K562 (cell line): ENCODE measurements at regions not wholly inside any gene's neighbourhood (a gene's known extent, or its start where the extent isn't known, plus 50 kb on each side); places are given as distances from the start of the nearest gene placed in this dataset.

Experiments
- ATAC-seq: fragments of 200-7000 bp; cut with Tn5 transposase; 3 replicates; pipeline ENCODE4 v1.9.1; 2020; ENCODE audit warnings: moderate library complexity
- BruUV-seq: library from RNA; stranded (reverse); fragments of 400-500 nt; replicated peaks from 2 replicates; lab custom pipeline; 2021; lab: Mats Ljungman, UMichigan
- CTCF ChIA-PET: fragments of 300-600 bp; formaldehyde crosslinking; extraction: SDS; loops from one replicate; lab custom pipeline; 2021; ENCODE audit warnings: low intra/inter-chr PET ratio; lab: Yijun Ruan, JAX
- POLR2A ChIA-PET: fragments of 300-600, 350-650 bp; sonication (Branson Sonifier 250); formaldehyde crosslinking; extraction: SDS; loops from one replicate; lab custom pipeline; 2021; ENCODE audit warnings: antibody characterized with exemption, inconsistent platforms; lab: Yijun Ruan, JAX
- DNase-seq, 4 experiments: peaks; one replicate each; pipeline versions ENCODE4 v3.0.0 to v3.0.0-alpha.2; 2011 to 2018; ENCODE audit warnings: low spot score in 3 of 4, mixed read lengths in 3 of 4; ENCODE audit errors: extremely low read depth in 1 of 4
- FAIRE-seq: peaks from 2 replicates; lab custom pipeline; 2011; peaks lifted over from hg19 to GRCh38; lab: Jason Lieb, UNC
- H2AFZ ChIP-seq: 2 replicates; pipeline ENCODE4 v1.6.0; 2011; ENCODE audit warnings: low read depth, low read length, control low read depth, inconsistent platforms
- H3K27ac ChIP-seq: fragments of 200-600 bp; 3 replicates; pipeline ENCODE4 v1.8.0; 2011; ENCODE audit warnings: low read depth, mild to moderate bottlenecking, control low read depth, inconsistent platforms, low read length, moderate library complexity, mixed read lengths; ENCODE audit errors: extremely low read depth
- H3K27me3 ChIP-seq, 2 experiments: fragments of 300-600 bp in 1 of 2; 2 replicates in 1 of 2; 3 replicates in 1 of 2; pipeline versions ENCODE4 v1.6.0 to v1.8.0; 2011; ENCODE audit warnings: inconsistent platforms in 2 of 2, low read length in 2 of 2, mild to moderate bottlenecking in 1 of 2, mixed read lengths in 1 of 2, moderate library complexity in 1 of 2; ENCODE audit not compliant: control insufficient read depth in 2 of 2, insufficient read depth in 2 of 2
- H3K36me3 ChIP-seq: fragments of 300-600 bp; 3 replicates; pipeline ENCODE4 v1.8.0; 2011; ENCODE audit warnings: mild to moderate bottlenecking, low read length, inconsistent platforms; ENCODE audit not compliant: control insufficient read depth, insufficient read depth
- H3K4me1 ChIP-seq, 2 experiments: fragments of 200-600 bp in 1 of 2; replicated peaks in 1 of 2; 2 replicates in 1 of 2; 3 replicates in 1 of 2; pipeline versions ENCODE4 v1.5.1 to v1.8.0; 2011; ENCODE audit warnings: inconsistent platforms in 2 of 2, low read length in 2 of 2, mild to moderate bottlenecking in 1 of 2, mixed read lengths in 1 of 2, moderate library complexity in 1 of 2; ENCODE audit not compliant: control insufficient read depth in 2 of 2, insufficient read depth in 2 of 2
- H3K4me2 ChIP-seq: 2 replicates; pipeline ENCODE4 v1.6.1; 2011; ENCODE audit warnings: low read length, control low read depth, inconsistent platforms, mixed read lengths; ENCODE audit not compliant: insufficient read depth
- H3K4me3 ChIP-seq: fragments of 200-600 bp; sonication (generic), shearing (Covaris generic); 2 replicates; pipeline ENCODE4 v1.5.1; 2016; ENCODE audit warnings: control low read depth, inconsistent platforms
- H3K79me2 ChIP-seq: fragments of 200-600 bp; 3 replicates; pipeline ENCODE4 v1.8.0; 2011; ENCODE audit warnings: low read length, inconsistent platforms; ENCODE audit not compliant: control insufficient read depth, insufficient read depth
- H3K9ac ChIP-seq, 2 experiments: 2 replicates each; pipeline versions ENCODE4 v1.6.0 to v1.6.1; 2011; ENCODE audit warnings: low read depth in 2 of 2, low read length in 2 of 2, control low read depth in 1 of 2, inconsistent platforms in 1 of 2, mild to moderate bottlenecking in 1 of 2, mixed read lengths in 1 of 2; ENCODE audit not compliant: insufficient read depth in 1 of 2
- H3K9me1 ChIP-seq: one replicate; pipeline ENCODE4 v1.6.0; 2011; ENCODE audit warnings: inconsistent platforms, mild to moderate bottlenecking, low read length, moderate library complexity; ENCODE audit not compliant: control insufficient read depth, insufficient read depth
- H3K9me3 ChIP-seq: replicated peaks from 2 replicates; pipeline ENCODE4 v1.5.1; 2011; ENCODE audit warnings: low read depth, low read length, inconsistent platforms; ENCODE audit not compliant: control insufficient read depth, insufficient read depth
- H4K20me1 ChIP-seq: replicated peaks from 2 replicates; pipeline ENCODE4 v1.6.1; 2011; ENCODE audit warnings: low read length, inconsistent platforms, mixed read lengths; ENCODE audit not compliant: control insufficient read depth, insufficient read depth
- TSHZ1 ChIP-seq: fragments of 250-450 bp; sonication (Bioruptor Pico); IDR thresholded peaks from 2 replicates; pipeline ENCODE4 v1.4.0; 2020; ENCODE audit warnings: mild to moderate bottlenecking, moderate library complexity
- ZNF311 ChIP-seq: fragments of 250-450 bp; sonication (Bioruptor Pico); IDR thresholded peaks from 2 replicates; pipeline ENCODE4 v1.4.0; 2020; ENCODE audit warnings: mild to moderate bottlenecking, moderate library complexity
- WGBS: fragments of 100-300 bp; shearing (Covaris generic); methylation state at CpG from one replicate; pipeline ENCODE4 v1.1.6; 2016; ENCODE audit warnings: low coverage, mixed read lengths; ENCODE audit not compliant: insufficient coverage; ENCODE audit errors: missing lambda C conversion rate; 5-methylcytosine and 5-hydroxymethylcytosine counted together
- in situ Hi-C: fragments of 300-500 bp; cut with MboI; formaldehyde crosslinking; loops from 4 replicates; pipeline ENCODE4 v1.15.0; 2018; ENCODE audit warnings: inconsistent platforms, mixed read lengths
- intact Hi-C: fragments of 100-400 bp; cut with micrococcal nuclease; formaldehyde crosslinking; loops from 2 replicates; pipeline ENCODE4 v1.14.2; 2022

GRCh38 chr3:194866236-194866635, 180.6 kb downstream of the FAM43A start:
- 2% methylated on average over 4 of the region's 4 CpGs for WGBS
- POLR2A ChIA-PET, result no interaction called here
- Histone ChIP-seq H3K27ac (no peak overlapping the region), H3K79me2 (no peaks in the 10 kb centered on the region), H3K27me3 (peaks cover 39 to 62% of the 10 kb centered on the region in 2 experiments), H3K9me3 (no peaks in the 10 kb centered on the region), H3K4me2 (no peak overlapping the region), H3K9me1 (no peaks in the 10 kb centered on the region), H3K4me3 (no peak overlapping the region), H3K9ac (no peak overlapping the region), H3K4me1 (no peaks in the 10 kb centered on the region), H2AFZ (no peak overlapping the region), H4K20me1 (no peaks in the 10 kb centered on the region), H3K36me3 (no peaks in the 10 kb centered on the region)
- ATAC-seq, result no peak
- no peak for DNase-seq
- CTCF ChIA-PET, result no interaction called here
- in situ Hi-C loops (no loop called here), intact Hi-C loops (no loop called here)
- no peak for FAIRE-seq
- no peak for TF ChIP-seq ZNF311
- no peak for TF ChIP-seq TSHZ1 (CRISPR knock-in tag)
- BruUV-seq, result no TSS peak
